HG03159 (cell line): ENCODE measurements at regions not wholly inside any gene's neighbourhood (a gene's known extent, or its start where the extent isn't known, plus 50 kb on each side); places are given as distances from the start of the nearest gene placed in this dataset.
"Not testable (repeated sequence)": the region's sequence is repeated elsewhere in the genome, so short reads cannot be mapped to it uniquely, and the experiment has no call there.

Experiments
- ATAC-seq: cut with Tn5 transposase; IDR thresholded peaks from one replicate; pipeline ENCODE4 v1.9.1; 2021; ENCODE audit warnings: mild to moderate bottlenecking, moderate library complexity; ENCODE audit not compliant: unreplicated experiment

DNA sequence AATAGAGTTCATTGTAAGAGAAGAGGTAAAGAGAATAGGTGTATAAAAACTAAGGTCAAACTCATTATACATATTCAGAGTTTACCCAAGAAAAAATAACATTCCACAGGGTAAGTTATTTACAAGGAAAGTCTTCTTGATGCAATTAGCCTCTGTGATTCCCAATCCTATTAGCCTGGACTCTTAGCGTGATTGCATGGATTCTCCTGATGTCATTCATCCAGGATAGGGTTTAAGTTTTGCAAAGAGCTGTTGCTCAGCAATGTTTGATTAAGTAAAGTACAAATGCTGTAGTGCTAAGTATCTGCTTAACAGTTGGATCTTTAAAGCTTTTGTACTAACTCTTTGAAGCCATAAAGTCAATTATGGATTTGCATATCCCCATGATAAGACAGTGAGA lies 767.8 kb upstream of the LUZP2 start:
- ATAC-seq: no peak

DNA sequence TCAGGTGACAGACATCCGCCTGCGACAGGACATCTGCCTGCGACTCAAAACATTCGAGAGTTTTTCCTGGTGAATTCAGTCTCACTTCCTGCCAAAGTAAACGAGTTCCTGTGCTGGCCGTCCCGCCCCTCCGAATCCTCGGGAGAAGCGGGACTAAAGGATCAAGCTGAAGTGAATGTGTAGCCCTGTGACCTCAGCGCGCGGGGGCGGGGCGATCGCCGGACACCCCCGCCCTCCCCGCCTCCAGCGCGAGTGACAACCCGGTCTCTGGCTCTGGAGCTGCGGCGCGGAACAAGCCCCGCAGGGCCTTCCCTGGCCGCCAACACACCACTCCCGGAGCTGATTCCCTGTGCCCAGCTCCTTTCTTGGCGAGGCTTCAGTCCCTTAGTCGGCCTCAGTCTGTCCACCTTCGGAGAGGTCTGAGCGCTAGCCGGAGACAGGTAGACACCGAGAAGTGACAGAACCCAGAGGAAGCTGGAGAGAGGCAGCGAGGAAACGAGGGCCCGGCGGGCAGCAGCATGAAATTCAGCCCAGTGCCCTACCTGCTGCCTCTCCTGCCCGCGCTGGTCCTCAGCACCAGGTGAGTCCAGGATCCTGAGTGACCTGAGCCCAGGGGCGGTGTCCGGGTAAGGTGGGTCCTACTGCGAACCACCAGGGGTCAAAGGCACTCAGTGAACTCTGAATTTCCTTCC lies 766.4 kb upstream of the LUZP2 start:
- ATAC-seq: no peak

DNA sequence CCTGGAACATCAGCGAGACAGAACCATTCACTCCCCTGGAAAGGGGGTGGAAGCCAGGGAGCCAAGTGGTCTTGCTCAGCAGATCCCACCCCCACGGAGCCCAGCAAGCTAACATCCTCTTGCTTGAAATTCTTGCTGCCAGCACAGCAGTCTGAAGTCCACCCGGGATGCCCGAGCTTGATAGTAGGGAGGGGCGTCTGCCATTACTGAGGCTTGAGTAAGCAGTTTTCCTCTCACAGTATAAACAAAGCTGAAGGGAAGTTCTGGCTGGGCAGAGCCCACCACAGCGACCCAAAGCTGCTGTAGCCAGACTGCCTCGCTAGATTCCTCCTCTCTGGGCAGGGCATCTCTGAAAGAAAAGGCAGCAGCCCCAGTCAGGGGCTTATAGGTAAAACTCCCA lies 764.8 kb upstream of the LUZP2 start:
- ATAC-seq: no peak

- no peak for ATAC-seq
These were observed 750.0 kb upstream of the LUZP2 start for GRCh38 chr11:23746896-23747295.

GRCh38 chr11:23749762-23750430 lies 747.0 kb upstream of the LUZP2 start:
- no peak for ATAC-seq

GRCh38 chr11:23751280-23751679 lies 745.6 kb upstream of the LUZP2 start:
- ATAC-seq: no peak

DNA sequence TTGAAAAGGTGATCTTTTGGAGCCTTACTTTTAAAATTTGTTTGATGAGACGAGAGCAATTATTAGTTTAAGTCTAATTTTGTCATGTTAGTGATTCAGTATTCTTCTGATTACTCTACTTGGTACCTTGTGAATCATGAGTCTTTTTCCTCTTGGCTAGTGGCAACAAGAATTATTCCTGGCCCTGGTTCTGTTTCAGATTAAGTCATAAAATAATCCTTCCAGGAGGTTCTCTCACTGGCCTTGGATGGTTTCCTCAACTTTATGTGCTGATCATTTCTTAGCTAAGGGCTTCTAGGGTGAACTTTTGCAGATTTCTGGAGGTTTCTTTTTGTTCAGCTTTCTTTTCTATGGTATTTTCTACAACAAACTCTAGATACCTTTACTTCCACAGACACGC lies 741.8 kb upstream of the LUZP2 start:
- no peak for ATAC-seq

- ATAC-seq: no peak
These were observed 741.1 kb upstream of the LUZP2 start for GRCh38 chr11:23755769-23756168.

GRCh38 chr11:23759489-23759888 lies 737.4 kb upstream of the LUZP2 start:
- no peak for ATAC-seq

DNA sequence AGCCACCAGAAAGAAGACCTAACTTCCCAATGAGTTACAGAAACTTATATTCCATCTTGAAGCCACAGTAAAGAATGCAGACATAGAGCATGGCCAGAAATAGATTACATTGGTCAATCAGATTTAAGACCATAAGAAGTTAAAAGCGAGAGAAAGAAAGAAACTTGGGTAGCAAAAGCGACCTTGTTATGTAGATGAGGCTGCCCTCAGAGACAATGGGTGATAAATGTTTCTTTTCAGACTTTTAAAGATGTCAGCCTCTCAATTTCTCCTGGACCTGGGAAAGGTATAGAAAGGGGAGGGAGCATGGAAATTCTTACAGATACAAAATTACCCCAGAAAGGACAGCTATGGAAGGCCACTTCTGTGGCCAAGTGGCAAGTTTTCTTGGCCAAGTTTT lies 732.6 kb upstream of the LUZP2 start:
- ATAC-seq: no peak

DNA sequence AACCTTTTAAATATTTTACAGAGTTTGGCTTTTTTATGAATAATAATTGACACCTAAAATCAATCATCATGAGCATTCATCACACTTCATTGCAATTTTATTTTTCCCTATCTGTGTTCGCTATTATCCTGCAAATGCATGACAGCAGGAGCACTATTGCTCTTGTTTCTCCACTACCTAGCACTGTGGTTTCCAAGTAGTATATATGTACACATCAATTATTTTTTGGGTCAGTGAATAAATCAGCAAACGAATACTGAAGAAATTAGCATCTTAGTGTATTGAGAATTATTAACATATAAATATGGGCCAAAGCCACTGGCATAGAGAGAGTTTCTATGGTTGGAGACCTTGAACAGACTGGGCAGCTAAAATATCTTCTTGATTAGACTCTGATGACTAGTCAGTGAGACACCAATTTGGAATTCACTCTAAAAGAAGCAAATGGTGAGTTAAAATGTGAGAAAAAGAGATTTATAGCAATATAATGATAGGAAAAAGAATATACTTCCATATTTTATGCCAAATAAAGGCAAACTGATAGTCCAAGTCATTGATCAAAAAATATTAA lies 731.1 kb upstream of the LUZP2 start:
- ATAC-seq: no peak

- ATAC-seq: no peak
These were observed 729.3 kb upstream of the LUZP2 start for GRCh38 chr11:23767576-23767975.

- no peak for ATAC-seq
These were observed 727.6 kb upstream of the LUZP2 start for GRCh38 chr11:23769214-23769613.

DNA sequence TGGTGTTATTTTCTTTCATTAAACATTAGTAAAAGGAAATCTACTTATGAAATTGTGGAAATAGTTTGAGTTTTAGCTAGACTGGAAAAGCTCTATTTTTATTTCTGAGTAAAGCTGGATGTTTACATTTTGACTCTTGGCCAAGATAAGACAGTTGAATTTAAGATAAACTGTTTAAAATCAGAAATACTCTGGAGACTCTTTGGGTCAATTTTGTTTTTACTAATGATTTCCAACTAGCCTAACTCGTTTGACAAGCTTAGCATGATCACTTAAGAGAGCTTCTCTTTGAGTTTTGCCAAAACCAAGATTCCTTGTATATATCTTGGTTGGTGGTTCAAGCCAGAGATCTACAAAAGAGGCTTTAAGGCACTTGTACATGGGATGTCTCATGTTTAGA lies 724.8 kb upstream of the LUZP2 start:
- ATAC-seq: no peak

- ATAC-seq: no peak
These were observed 717.9 kb upstream of the LUZP2 start for GRCh38 chr11:23778971-23779370.

GRCh38 chr11:23780231-23780630 lies 716.6 kb upstream of the LUZP2 start:
- no peak for ATAC-seq

DNA sequence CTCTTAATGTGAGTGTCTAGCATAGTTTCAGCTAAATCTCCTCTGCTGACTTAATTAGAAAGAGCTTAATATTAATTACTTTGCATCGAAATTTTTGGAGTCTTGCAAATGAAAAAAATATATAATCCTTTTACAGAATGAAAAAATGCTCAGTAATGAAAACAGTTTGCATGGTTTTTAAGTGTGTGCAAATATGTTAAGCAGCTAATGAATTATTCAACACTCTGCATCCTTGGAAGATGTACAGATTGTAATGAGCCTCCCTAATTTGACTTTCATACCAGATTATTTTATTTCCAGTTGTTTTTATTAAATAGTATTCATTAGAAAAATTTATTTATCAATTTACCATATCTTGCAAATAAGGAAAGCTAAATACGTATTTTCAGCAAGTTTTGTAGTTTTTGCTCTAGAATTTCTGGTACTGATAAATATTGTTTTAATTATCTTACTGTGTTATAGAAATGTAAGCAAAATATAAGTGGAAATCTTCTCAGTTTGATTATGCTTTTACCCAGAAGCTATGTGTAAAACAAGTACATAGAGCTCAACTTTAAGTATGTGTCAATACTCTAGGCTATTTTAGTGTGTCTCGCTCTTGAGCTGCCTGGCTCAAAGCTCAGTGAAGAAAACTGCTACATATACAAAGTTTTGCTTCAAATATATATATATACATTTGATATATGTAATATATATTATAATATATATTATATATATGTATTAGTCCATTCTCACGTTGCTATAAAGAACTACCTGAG lies 714.9 kb upstream of the LUZP2 start:
- no peak for ATAC-seq

DNA sequence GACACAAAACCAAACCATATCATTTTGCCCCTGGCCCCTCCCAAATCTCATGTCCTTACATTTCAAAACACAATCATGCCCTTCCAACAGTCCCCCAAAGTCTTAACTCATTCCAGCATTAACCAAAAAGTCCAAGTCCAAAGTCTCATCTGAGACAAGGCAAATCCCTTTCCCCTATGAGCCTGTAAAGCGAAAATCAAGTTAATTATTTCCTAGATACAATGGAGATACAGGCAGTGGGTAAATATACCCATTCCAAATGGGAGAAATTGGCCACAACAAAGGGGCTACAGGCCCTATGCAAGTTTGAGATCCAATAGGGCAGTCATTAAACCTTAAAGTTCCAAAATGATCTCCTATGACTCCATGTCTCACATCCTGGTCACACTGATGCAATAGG lies 709.9 kb upstream of the LUZP2 start:
- ATAC-seq: not testable (repeated sequence)

- ATAC-seq: no peak
These were observed 707.5 kb upstream of the LUZP2 start for GRCh38 chr11:23789200-23789853.

DNA sequence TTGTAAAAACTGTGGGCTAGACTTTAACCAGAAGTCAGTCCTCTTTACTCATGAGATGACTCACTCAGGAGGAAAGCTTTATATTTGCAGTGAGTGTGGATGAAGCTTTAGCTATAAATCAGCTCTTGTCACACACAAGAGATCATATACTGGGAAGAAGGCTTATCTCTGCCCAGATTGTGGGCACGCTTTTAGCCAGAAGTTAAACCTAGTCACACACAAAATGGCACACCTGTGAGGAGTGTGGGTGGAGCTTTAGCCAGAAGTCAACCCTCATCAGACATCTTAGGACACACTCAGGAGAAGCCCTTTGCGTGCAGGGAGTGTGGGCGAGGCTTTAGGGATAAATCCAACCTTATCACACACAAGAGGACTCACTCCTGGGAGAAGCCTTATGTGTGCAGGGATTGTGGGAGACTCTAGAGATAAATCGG lies 706.9 kb upstream of the LUZP2 start:
- ATAC-seq: no peak
